ENCODE measurements at regions not wholly inside any gene's neighbourhood (a gene's known extent, or its start where the extent isn't known, plus 50 kb on each side); places are given as distances from the start of the nearest gene placed in this dataset.
A peak's percentile ranks its signal among the peaks of the same experiment; 100 is the strongest.

- Histone ChIP-seq H3K4me1 (ENCODE audit: control insufficient read depth, insufficient read depth, low read length) (no peaks in the 10 kb centered on the region), H3K79me1 (ENCODE audit: low read depth in 1 of 2, low read length in 2 of 2) (no peaks in the 10 kb centered on the region), H3K56ac (ENCODE audit: extremely low read depth, insufficient read depth, low read length) (no peak overlapping the region), H4K5ac (ENCODE audit: low read depth, low read length) (no peak overlapping the region), H2AK5ac (ENCODE audit: low read depth, low read length) (no peak overlapping the region), H3K23ac (ENCODE audit: low read depth, low read length) (no peak overlapping the region), H2BK15ac (ENCODE audit: low read depth, low read length) (no peak overlapping the region), H3K4me3 (ENCODE audit: insufficient read depth, low read depth, low read length) (no peak overlapping the region), H3K9ac (ENCODE audit: low read depth, low read length) (no peak overlapping the region), H3K9me1 (ENCODE audit: insufficient read depth, low read length) (no peaks in the 10 kb centered on the region), H3K14ac (replicated peaks; ENCODE audit: low read depth, low read length) (no peak overlapping the region), H4K8ac (ENCODE audit: low read depth in 2 of 2, low read length in 2 of 2) (no peak overlapping the region), H3K36me3 (ENCODE audit: control insufficient read depth, insufficient read depth, low read length) (no peaks in the 10 kb centered on the region), H3K27ac (ENCODE audit: insufficient read depth, low read length) (no peak overlapping the region), H2AK9ac (replicated peaks; ENCODE audit: low read depth, low read length, poor library complexity) (no peak overlapping the region), H3K4ac (ENCODE audit: low read depth, low read length) (no peak overlapping the region), H2AFZ (replicated peaks; ENCODE audit: low read length, poor library complexity) (peak overlapping the region; percentile 13), H2BK20ac (ENCODE audit: low read depth, low read length) (no peak overlapping the region), H4K20me1 (ENCODE audit: insufficient read depth, low read length) (no peaks in the 10 kb centered on the region), H2BK120ac (ENCODE audit: low read depth, low read length) (no peak overlapping the region), H4K91ac (ENCODE audit: insufficient read depth, low read depth, low read length) (no peak overlapping the region), H3K9me3 (ENCODE audit: control insufficient read depth, insufficient read depth, low read length) (no peaks in the 10 kb centered on the region), H3K18ac (ENCODE audit: low read depth, low read length) (no peak overlapping the region), H3K27me3 (ENCODE audit: control insufficient read depth, insufficient read depth, low read length) (no peaks in the 10 kb centered on the region), H3K4me2 (ENCODE audit: low read depth, low read length) (no peak overlapping the region), H2BK5ac (ENCODE audit: low read depth, low read length, poor library complexity, severe bottlenecking) (no peak overlapping the region)
- in situ Hi-C loops (cut with MboI; ENCODE audit: low sequenced_read_pairs) (no loop called here), intact Hi-C loops (cut with micrococcal nuclease) (no loop called here), dilution Hi-C loops (cut with HindIII; ENCODE audit: low sequenced_read_pairs, unreplicated experiment) (no loop called here)
- WGBS, 2 experiments (ENCODE audit: extremely low coverage in 2 of 2, insufficient read length in 1 of 2), result no CpG with 5 or more reads among the region's 12 CpGs
- ATAC-seq (ENCODE audit: low read depth) (no peak), DNase-seq (no peak)
- BruUV-seq (replicated peaks), result no TSS peak
- ChIA-PET POLR2A (ENCODE audit: unreplicated experiment) (no interaction called here), CTCF (no interaction called here)
- no peak for TF ChIP-seq ELK1 (IDR thresholded peaks at IDR 0.05; ENCODE audit: borderline replicate concordance, low read depth, low read length)
- no peak for TF ChIP-seq SMC3 (IDR thresholded peaks at IDR 0.05; ENCODE audit: low read depth, low read length)
- TF ChIP-seq FOS (IDR thresholded peaks at IDR 0.05; ENCODE audit: low read depth, low read length), result no peak
- TF ChIP-seq MXI1 (IDR thresholded peaks at IDR 0.05; ENCODE audit: borderline replicate concordance, low read depth, low read length), result no peak
- no peak for TF ChIP-seq POLR2A (IDR thresholded peaks at IDR 0.05; ENCODE audit: low read depth, low read length)
- TF ChIP-seq CEBPB (IDR thresholded peaks at IDR 0.05; ENCODE audit: low read depth, low read length), result no peak
- TF ChIP-seq NFE2L2 (IDR thresholded peaks at IDR 0.05; ENCODE audit: low read depth, low read length), result no peak
- TF ChIP-seq RCOR1 (IDR thresholded peaks at IDR 0.05; ENCODE audit: insufficient replicate concordance, low read length), result no peak
- no peak for TF ChIP-seq MAZ (IDR thresholded peaks at IDR 0.05; ENCODE audit: borderline replicate concordance, low read depth, low read length)
- TF ChIP-seq RAD21 (IDR thresholded peaks at IDR 0.05; ENCODE audit: low read length), result no peak
- TF ChIP-seq BHLHE40 (IDR thresholded peaks at IDR 0.05; ENCODE audit: low read depth, low read length), result no peak
- TF ChIP-seq CTCF (conservative IDR thresholded peaks at IDR 0.05; ENCODE audit: low read depth, low read length), result no peak
- no peak for TF ChIP-seq USF2 (IDR thresholded peaks at IDR 0.05; ENCODE audit: low read depth, low read length)
Observed at GRCh38 chr14:29380826-29381225, 546.8 kb downstream of the PRKD1 start.

All from IMR-90 (cell line).